ENCODE measurements at regions not wholly inside any gene's neighbourhood (a gene's known extent, or its start where the extent isn't known, plus 50 kb on each side); places are given as distances from the start of the nearest gene placed in this dataset.

DNA sequence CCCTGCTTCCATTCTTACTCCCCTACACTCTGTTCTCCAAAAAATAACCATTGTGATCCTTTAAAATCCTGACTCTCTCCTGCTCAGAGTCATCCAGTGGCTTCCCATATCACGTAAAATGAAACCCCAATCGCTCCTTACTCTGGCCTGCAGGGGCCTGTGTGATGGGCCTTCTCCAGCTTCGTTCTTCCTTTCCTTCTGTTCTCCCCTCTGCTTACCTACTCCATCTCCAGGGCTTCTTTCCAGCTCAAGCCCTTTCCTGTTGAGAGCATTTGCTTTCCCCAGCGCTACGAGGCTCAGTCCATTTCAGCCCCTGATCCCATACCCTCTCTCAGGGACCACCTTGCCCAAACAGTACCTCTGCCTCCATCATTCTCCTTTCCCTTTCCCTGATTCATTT lies 144.4 kb upstream of the ARHGAP5 start:
- no peaks in the 10 kb centered on the region for H3K27me3 ChIP-seq (ENCODE audit: control insufficient read depth, insufficient read depth, low read length)
- H3K4me2 ChIP-seq (ENCODE audit: low read length) = no peak overlapping the region
- H3K4me3 ChIP-seq (ENCODE audit: low read length) = no peak overlapping the region
- H3K9ac ChIP-seq (ENCODE audit: low read depth, low read length) = no peak overlapping the region
- H3K9me3 ChIP-seq (replicated peaks; ENCODE audit: low read length) = no peaks in the 10 kb centered on the region
- H3K4me1 ChIP-seq (ENCODE audit: control insufficient read depth, insufficient read depth, low read length) = peaks cover 18% of the 10 kb centered on the region
- H3K36me3 ChIP-seq (ENCODE audit: insufficient read depth, low read length) = no peaks in the 10 kb centered on the region

DNA sequence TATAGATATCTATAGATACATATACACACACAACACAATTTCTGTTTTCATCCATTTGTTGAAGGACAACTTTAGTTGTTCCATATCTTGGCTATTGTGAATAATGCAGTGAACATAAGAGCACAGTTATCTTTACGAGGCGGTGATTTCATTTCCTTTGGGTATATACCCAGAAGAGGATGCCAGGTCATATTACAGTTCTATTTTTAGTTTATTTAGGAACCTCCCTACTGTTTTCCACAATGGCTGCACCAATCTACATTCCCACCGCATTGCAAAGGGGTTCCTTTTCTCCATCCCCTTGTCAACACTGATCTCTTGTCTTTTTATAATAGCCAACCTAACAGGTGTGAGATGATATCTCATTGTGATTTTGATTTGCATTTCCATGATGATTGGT lies 143.4 kb upstream of the ARHGAP5 start:
- Histone ChIP-seq H3K4me2 (ENCODE audit: low read length) (no peak overlapping the region), H3K9ac (ENCODE audit: low read depth, low read length) (no peak overlapping the region), H3K4me1 (ENCODE audit: control insufficient read depth, insufficient read depth, low read length) (peaks cover 19% of the 10 kb centered on the region), H3K27me3 (ENCODE audit: control insufficient read depth, insufficient read depth, low read length) (no peaks in the 10 kb centered on the region), H3K4me3 (ENCODE audit: low read length) (no peak overlapping the region), H3K36me3 (ENCODE audit: insufficient read depth, low read length) (no peaks in the 10 kb centered on the region), H3K9me3 (replicated peaks; ENCODE audit: low read length) (no peaks in the 10 kb centered on the region)

DNA sequence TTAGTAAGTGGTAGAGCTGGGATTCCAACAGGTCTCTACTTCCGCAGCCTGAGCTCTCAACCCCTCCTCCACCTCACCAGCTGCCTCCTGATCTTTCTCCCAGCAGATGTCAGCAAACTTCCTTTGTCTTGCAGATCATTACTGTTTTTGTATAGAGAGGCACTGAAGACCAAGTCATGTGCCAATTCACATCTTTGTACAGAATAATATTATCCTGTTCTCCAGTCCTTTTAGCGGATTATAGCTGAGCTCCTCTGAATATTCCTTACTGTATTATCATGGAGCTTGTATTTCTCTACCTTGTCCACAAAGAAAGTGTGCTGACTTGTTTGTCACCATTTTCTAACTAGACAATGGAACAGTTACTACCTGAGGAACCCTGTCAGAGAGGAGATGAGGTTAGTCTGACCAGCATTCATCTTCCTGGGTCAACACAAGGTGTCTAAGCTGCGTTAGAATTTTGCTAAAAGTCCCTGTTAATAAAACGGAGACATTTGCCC lies 142.3 kb upstream of the ARHGAP5 start:
- Histone ChIP-seq H3K4me2 (ENCODE audit: low read length) (no peak overlapping the region), H3K9me3 (replicated peaks; ENCODE audit: low read length) (no peaks in the 10 kb centered on the region), H3K36me3 (ENCODE audit: insufficient read depth, low read length) (no peaks in the 10 kb centered on the region), H3K9ac (ENCODE audit: low read depth, low read length) (no peak overlapping the region), H3K4me3 (ENCODE audit: low read length) (no peak overlapping the region), H3K4me1 (ENCODE audit: control insufficient read depth, insufficient read depth, low read length) (peaks cover 17% of the 10 kb centered on the region), H3K27me3 (ENCODE audit: control insufficient read depth, insufficient read depth, low read length) (no peaks in the 10 kb centered on the region)

DNA sequence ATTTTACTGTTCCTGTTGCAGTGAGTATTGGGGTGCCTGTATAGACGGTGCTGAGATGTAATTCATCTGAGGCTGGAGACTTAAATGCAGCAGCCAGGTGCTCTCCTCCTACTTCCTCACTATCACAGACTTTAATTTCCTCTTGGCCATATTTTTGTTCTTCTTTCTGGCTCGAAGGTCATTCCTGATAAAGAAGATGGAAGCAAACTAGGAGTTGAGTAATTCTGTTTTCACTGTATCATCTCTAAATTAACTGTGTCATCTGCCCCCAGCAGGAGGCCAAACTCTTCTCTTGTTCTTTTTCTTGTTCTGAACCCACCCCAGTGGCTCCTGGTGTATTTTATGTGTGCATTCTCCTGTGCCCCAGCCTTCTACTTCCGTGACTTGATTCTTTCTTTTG lies 141.7 kb upstream of the ARHGAP5 start:
- no peak overlapping the region for H3K9ac ChIP-seq (ENCODE audit: low read depth, low read length)
- H3K4me3 ChIP-seq (ENCODE audit: low read length) = no peak overlapping the region
- no peaks in the 10 kb centered on the region for H3K36me3 ChIP-seq (ENCODE audit: insufficient read depth, low read length)
- H3K9me3 ChIP-seq (replicated peaks; ENCODE audit: low read length) = no peaks in the 10 kb centered on the region
- H3K4me1 ChIP-seq (ENCODE audit: control insufficient read depth, insufficient read depth, low read length) = peaks cover 12% of the 10 kb centered on the region
- H3K4me2 ChIP-seq (ENCODE audit: low read length) = no peak overlapping the region
- no peaks in the 10 kb centered on the region for H3K27me3 ChIP-seq (ENCODE audit: control insufficient read depth, insufficient read depth, low read length)

DNA sequence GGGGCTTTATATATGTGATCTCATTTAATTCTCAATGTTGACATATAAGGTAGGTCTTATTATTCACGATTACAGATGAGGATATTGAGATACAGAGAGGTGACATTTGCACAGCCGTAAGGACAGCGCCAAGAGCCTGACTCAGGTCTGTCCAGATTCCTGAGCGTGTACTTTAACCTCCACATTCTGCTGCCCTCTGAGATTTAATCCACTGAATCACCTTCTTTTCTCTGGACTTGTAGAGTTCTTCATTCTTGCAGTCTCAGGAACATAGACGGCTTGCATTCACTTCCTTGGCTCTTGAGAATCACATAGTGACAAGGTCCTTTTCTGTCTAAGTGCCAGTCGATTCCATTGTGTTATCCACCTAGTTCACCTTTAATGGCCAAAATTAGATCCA lies 141.0 kb upstream of the ARHGAP5 start:
- Histone ChIP-seq H3K27me3 (ENCODE audit: control insufficient read depth, insufficient read depth, low read length) (no peaks in the 10 kb centered on the region), H3K4me2 (ENCODE audit: low read length) (no peak overlapping the region), H3K9ac (ENCODE audit: low read depth, low read length) (no peak overlapping the region), H3K9me3 (replicated peaks; ENCODE audit: low read length) (no peaks in the 10 kb centered on the region), H3K4me3 (ENCODE audit: low read length) (no peak overlapping the region), H3K4me1 (ENCODE audit: control insufficient read depth, insufficient read depth, low read length) (peaks cover 8% of the 10 kb centered on the region), H3K36me3 (ENCODE audit: insufficient read depth, low read length) (no peaks in the 10 kb centered on the region)

DNA sequence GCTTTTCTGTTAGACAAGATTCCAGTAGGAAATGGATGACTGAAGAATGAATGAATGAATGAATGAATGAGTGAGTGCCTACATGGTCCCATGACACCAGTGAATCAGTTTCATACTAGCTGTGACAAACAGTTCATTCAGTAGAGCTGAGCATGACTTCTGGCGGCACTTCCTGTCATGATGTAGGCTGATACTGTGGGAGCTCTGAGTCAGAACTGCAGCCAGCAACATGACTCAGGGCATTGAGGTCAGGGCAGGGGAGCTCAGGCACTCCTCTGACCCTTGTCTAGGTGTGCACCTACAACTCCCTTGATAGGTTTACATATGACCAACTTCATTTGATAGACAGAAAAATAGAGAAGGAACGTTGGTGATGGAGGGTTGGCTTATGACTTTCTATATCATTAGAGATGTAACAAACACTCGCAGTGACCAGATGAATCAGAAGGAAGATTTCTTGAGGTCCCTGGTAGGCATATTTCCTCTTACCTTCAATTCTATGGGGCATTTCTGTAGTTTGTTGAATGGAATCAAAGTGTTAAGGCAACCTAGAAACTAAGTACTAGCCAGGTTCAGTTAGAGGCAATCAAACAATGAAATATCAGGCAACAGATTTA lies 139.3 kb upstream of the ARHGAP5 start:
- no peak overlapping the region for H3K4me3 ChIP-seq (ENCODE audit: low read length)
- H3K4me1 ChIP-seq (ENCODE audit: control insufficient read depth, insufficient read depth, low read length) = peaks cover 8% of the 10 kb centered on the region
- no peaks in the 10 kb centered on the region for H3K27me3 ChIP-seq (ENCODE audit: control insufficient read depth, insufficient read depth, low read length)
- H3K4me2 ChIP-seq (ENCODE audit: low read length) = no peak overlapping the region
- no peak overlapping the region for H3K9ac ChIP-seq (ENCODE audit: low read depth, low read length)
- no peaks in the 10 kb centered on the region for H3K36me3 ChIP-seq (ENCODE audit: insufficient read depth, low read length)
- no peaks in the 10 kb centered on the region for H3K9me3 ChIP-seq (replicated peaks; ENCODE audit: low read length)

DNA sequence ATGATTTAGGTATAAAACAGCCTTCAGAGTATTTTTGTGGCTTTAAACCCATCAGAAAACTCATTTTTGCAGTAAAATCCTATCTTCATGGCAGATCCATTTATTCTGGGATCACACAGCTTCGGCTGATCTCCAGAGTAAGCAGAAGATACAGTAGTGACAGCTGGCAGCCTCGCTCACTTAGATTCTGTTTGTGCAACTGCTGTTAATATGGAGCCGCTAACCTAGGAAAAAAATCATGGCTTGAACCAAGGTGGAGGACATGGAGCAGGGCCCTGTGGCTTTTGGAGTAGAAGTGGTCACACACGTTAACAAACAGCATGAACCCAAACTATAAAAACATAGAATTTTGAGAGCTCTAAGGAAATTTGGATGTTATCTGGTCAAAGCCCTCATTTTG lies 137.2 kb upstream of the ARHGAP5 start:
- H3K4me2 ChIP-seq (ENCODE audit: low read length) = no peak overlapping the region

DNA sequence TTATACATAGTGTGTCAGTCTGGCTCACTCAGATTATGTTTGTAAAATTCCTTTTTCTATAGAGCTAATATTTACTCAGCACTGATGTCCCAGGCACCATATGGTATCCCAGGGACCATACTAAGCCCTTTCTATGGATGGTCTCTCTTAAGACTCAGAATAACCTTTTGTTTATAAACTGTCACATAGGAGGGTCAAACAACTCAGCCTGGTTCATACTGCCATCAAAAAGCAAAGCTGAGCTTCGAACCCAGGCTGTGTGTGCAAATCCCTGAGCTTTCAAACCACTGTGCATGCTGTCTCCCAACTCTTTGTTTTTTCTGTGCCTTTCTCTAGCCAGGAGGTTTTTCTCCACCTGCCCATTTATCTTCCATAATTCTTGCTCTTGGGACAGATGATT lies 135.6 kb upstream of the ARHGAP5 start:
- no peak overlapping the region for H3K9ac ChIP-seq (ENCODE audit: low read depth, low read length)
- H3K4me1 ChIP-seq (ENCODE audit: control insufficient read depth, insufficient read depth, low read length) = peaks cover 8% of the 10 kb centered on the region
- no peak overlapping the region for H3K4me3 ChIP-seq (ENCODE audit: low read length)
- no peaks in the 10 kb centered on the region for H3K27me3 ChIP-seq (ENCODE audit: control insufficient read depth, insufficient read depth, low read length)
- no peaks in the 10 kb centered on the region for H3K9me3 ChIP-seq (replicated peaks; ENCODE audit: low read length)
- H3K4me2 ChIP-seq (ENCODE audit: low read length) = no peak overlapping the region
- no peaks in the 10 kb centered on the region for H3K36me3 ChIP-seq (ENCODE audit: insufficient read depth, low read length)

More for the DNA sequence above, 137.2 kb upstream of the ARHGAP5 start:
- Histone ChIP-seq H3K4me3 (ENCODE audit: low read length) (no peak overlapping the region), H3K9me3 (replicated peaks; ENCODE audit: low read length) (no peaks in the 10 kb centered on the region), H3K36me3 (ENCODE audit: insufficient read depth, low read length) (no peaks in the 10 kb centered on the region), H3K9ac (ENCODE audit: low read depth, low read length) (no peak overlapping the region), H3K4me1 (ENCODE audit: control insufficient read depth, insufficient read depth, low read length) (peaks cover 8% of the 10 kb centered on the region), H3K27me3 (ENCODE audit: control insufficient read depth, insufficient read depth, low read length) (no peaks in the 10 kb centered on the region)

DNA sequence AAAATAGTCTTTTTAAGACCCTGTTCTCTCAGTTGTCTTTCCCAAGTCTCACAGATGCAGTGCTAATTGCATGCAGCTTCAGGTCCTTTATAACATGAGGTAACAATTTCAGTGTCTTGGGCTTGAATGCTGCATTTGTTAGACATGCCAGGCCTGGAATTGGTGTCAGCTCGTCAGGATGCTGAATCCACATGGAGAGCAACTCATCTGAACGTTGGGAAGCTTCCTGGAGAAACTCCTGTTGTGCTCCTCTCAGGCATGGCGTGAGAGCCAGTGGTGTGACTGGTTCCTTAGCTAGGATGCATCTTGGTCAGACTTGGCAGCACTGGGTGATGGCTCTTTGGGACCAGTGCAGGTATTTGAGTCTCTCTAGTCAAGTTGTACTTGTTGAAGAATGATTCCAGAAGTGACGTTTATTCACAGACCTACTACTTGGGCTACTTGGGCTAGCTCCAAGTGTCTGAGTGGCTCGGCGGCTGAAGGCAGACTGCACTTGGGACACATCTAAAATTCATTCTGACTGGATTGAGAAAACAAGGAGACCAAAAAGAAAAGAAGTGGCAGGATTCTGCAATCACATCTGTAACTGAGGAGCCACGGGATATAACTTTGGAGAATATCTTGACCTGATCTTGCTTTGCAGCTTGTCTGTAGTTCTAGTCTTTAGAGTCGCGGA lies 134.8 kb upstream of the ARHGAP5 start:
- no peak overlapping the region for H3K4me3 ChIP-seq (ENCODE audit: low read length)
- no peak overlapping the region for H3K9ac ChIP-seq (ENCODE audit: low read depth, low read length)
- no peaks in the 10 kb centered on the region for H3K27me3 ChIP-seq (ENCODE audit: control insufficient read depth, insufficient read depth, low read length)
- H3K36me3 ChIP-seq (ENCODE audit: insufficient read depth, low read length) = no peaks in the 10 kb centered on the region
- H3K9me3 ChIP-seq (replicated peaks; ENCODE audit: low read length) = no peaks in the 10 kb centered on the region
- H3K4me2 ChIP-seq (ENCODE audit: low read length) = no peak overlapping the region
- peaks cover 7% of the 10 kb centered on the region for H3K4me1 ChIP-seq (ENCODE audit: control insufficient read depth, insufficient read depth, low read length)

DNA sequence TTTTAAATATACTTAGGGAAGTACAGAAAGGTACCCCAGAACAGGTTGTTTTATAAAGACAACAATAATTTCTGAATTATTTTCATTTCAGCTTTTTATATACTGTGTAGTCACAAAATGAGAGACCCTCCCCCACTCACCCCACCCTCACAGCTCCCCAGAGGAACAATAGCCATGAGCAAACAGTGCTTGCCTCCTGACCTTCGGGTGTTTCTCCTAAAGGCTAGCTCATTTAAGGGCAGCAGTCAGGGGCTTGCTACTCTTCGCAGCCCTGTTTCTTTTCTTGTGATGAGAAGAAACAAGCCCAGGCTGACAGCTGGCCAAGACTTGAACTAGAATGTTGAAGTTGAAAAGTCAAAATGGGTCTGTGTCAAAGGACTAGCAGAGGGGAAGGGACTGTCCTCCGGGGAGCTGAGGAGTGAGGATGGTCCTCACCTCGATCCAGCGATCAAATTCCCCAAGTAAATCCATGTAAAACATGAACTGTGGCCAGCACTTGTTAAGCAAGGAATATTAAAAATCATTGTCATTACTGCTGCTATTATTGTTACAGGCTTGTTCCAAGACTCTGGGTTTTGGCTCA lies 133.8 kb upstream of the ARHGAP5 start:
- no peak overlapping the region for H3K4me2 ChIP-seq (ENCODE audit: low read length)
- H3K9me3 ChIP-seq (replicated peaks; ENCODE audit: low read length) = no peaks in the 10 kb centered on the region
- H3K4me3 ChIP-seq (ENCODE audit: low read length) = no peak overlapping the region
- H3K27me3 ChIP-seq (ENCODE audit: control insufficient read depth, insufficient read depth, low read length) = no peaks in the 10 kb centered on the region
- H3K9ac ChIP-seq (ENCODE audit: low read depth, low read length) = no peak overlapping the region
- no peaks in the 10 kb centered on the region for H3K4me1 ChIP-seq (ENCODE audit: control insufficient read depth, insufficient read depth, low read length)
- H3K36me3 ChIP-seq (ENCODE audit: insufficient read depth, low read length) = no peaks in the 10 kb centered on the region

DNA sequence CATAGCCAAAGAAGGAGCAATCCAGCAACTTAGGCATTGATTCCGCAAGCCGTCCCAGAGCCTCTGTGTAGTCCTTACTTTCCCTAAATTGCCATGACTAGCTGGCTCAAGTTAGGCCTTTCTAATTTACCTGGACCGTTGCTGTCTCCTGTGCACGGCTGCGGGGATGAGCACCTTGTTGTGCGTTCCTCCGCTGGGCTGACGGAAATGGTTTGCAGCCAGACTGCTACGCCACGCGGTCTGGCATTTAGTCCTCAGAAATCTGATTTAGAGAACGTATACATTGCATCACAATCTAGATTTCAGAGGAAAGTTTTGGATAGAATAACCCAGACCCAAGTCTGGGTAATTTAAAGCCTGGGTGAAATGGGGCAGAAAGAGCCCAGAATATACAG lies 133.2 kb upstream of the ARHGAP5 start:
- no peak overlapping the region for H3K9ac ChIP-seq (ENCODE audit: low read depth, low read length)
- no peak overlapping the region for H3K4me3 ChIP-seq (ENCODE audit: low read length)
- no peaks in the 10 kb centered on the region for H3K36me3 ChIP-seq (ENCODE audit: insufficient read depth, low read length)
- H3K4me1 ChIP-seq (ENCODE audit: control insufficient read depth, insufficient read depth, low read length) = no peaks in the 10 kb centered on the region
- no peaks in the 10 kb centered on the region for H3K27me3 ChIP-seq (ENCODE audit: control insufficient read depth, insufficient read depth, low read length)
- H3K9me3 ChIP-seq (replicated peaks; ENCODE audit: low read length) = no peaks in the 10 kb centered on the region
- no peak overlapping the region for H3K4me2 ChIP-seq (ENCODE audit: low read length)

Data from skeletal muscle satellite cell (primary cell).